Erythroblast (primary cell): ENCODE measurements at regions not wholly inside any gene's neighbourhood (a gene's known extent, or its start where the extent isn't known, plus 50 kb on each side); places are given as distances from the start of the nearest gene placed in this dataset.
"Not testable (repeated sequence)": the region's sequence is repeated elsewhere in the genome, so short reads cannot be mapped to it uniquely, and the experiment has no call there.

ENCODE experiments used
- GATA1 ChIP-seq: IDR thresholded peaks from 2 replicates; pipeline ENCODE4 v1.6.1; 2011; ENCODE audit warnings: low read depth, mild to moderate bottlenecking, control low read depth, low read length, moderate library complexity
- POLR2A ChIP-seq: IDR thresholded peaks from 2 replicates; pipeline ENCODE4 v1.6.1; 2011; ENCODE audit warnings: mild to moderate bottlenecking, low read length

- not testable (repeated sequence) for TF ChIP-seq POLR2A, GATA1
Observed at GRCh38 chr15:58363118-58363517, 68.7 kb upstream of the LIPC start.
